Lung (tissue), 11 donors: ENCODE measurements at regions not wholly inside any gene's neighbourhood (a gene's known extent, or its start where the extent isn't known, plus 50 kb on each side); places are given as distances from the start of the nearest gene placed in this dataset.

Source experiments
- ATAC-seq: fragments of 200-7000 bp; cut with Tn5 transposase; one replicate; pipeline ENCODE4 v1.9.1; 2020; ENCODE audit warnings: moderate number of reproducible peaks; ENCODE audit not compliant: insufficient read depth, low FRiP score
- DNase-seq, 3 donors: peaks; one replicate each; pipeline ENCODE4 v3.0.0-alpha.2; 2013 to 2017
- H3K27ac ChIP-seq, 2 donors: one replicate each; pipeline ENCODE4 v1.5.1; 2013; ENCODE audit warnings: mild to moderate bottlenecking in 2 of 2, moderate library complexity in 2 of 2, control low read depth in 1 of 2, inconsistent platforms in 1 of 2, low read depth in 1 of 2, low read length in 1 of 2
- H3K27me3 ChIP-seq, 3 donors: one replicate each; pipeline ENCODE4 v1.5.1; 2013; ENCODE audit warnings: low read length in 2 of 3; ENCODE audit not compliant: control insufficient read depth in 3 of 3, insufficient read depth in 3 of 3
- H3K36me3 ChIP-seq, 4 donors: one replicate each; pipeline ENCODE4 v1.5.1; 2013; ENCODE audit warnings: low read length in 4 of 4, mild to moderate bottlenecking in 1 of 4, moderate library complexity in 1 of 4; ENCODE audit not compliant: control insufficient read depth in 4 of 4, insufficient read depth in 4 of 4
- H3K4me1 ChIP-seq, 5 donors: one replicate each; pipeline ENCODE4 v1.5.1; 2013; ENCODE audit warnings: low read length in 5 of 5, mild to moderate bottlenecking in 2 of 5, moderate library complexity in 1 of 5; ENCODE audit not compliant: control insufficient read depth in 5 of 5, insufficient read depth in 5 of 5
- H3K4me3 ChIP-seq: one replicate; pipeline ENCODE4 v1.5.1; 2013; ENCODE audit warnings: mild to moderate bottlenecking, control low read depth, moderate library complexity
- H3K9ac ChIP-seq, 2 donors: one replicate each; pipeline ENCODE4 v1.5.1; 2013; ENCODE audit warnings: low read length in 2 of 2, control low read depth in 1 of 2; ENCODE audit not compliant: insufficient read depth in 1 of 2
- H3K9me3 ChIP-seq, 4 donors: one replicate each; pipeline ENCODE4 v1.5.1; 2013; ENCODE audit warnings: low read length in 3 of 4, mild to moderate bottlenecking in 1 of 4, moderate library complexity in 1 of 4; ENCODE audit not compliant: control insufficient read depth in 4 of 4, insufficient read depth in 3 of 4
- CTCF ChIP-seq: IDR thresholded peaks from 2 replicates; pipeline ENCODE4 v1.5.1; 2012; ENCODE audit warnings: mild to moderate bottlenecking; ENCODE audit errors: control extremely low read depth, extremely low read depth
- WGBS, 2 donors: extraction: QIAGEN DNeasy Blood & Tissue Kit; methylation state at CpG; one replicate each; pipeline ENCODE4 v1.1.7; 2013; 5-methylcytosine and 5-hydroxymethylcytosine counted together
- donor health status: control.
- donor health status: control.
- donor health status: Bipolar disorder and iron deficiency.
- donor health status: healthy.
- donor health status: DM: yes; HTN: yes; CAD: no.

GRCh38 chr5:36529142-36529541, 77.3 kb upstream of the SLC1A3 start:
- H3K4me1 ChIP-seq, result peaks cover 0 to 5% (median 0%) of the 10 kb centered on the region in 5 donors
- DNase-seq (no peak), ATAC-seq (no peak)
- no peaks in the 10 kb centered on the region for H3K27me3 ChIP-seq
- H3K27ac ChIP-seq, result no peak overlapping the region
- TF ChIP-seq CTCF, result no peak
- no peak overlapping the region for H3K4me3 ChIP-seq
- H3K9ac ChIP-seq, result no peak overlapping the region
- H3K9me3 ChIP-seq, result no peaks in the 10 kb centered on the region
- WGBS, 2 donors, result 40 to 54% methylated on average over 1 of the region's 1 CpG
- H3K36me3 ChIP-seq, result no peaks in the 10 kb centered on the region

- Histone ChIP-seq H3K27ac (no peak overlapping the region), H3K4me3 (no peak overlapping the region), H3K9ac (no peak overlapping the region), H3K36me3 (no peaks in the 10 kb centered on the region), H3K27me3 (no peaks in the 10 kb centered on the region), H3K4me1 (peaks cover 0 to 5% (median 0%) of the 10 kb centered on the region in 5 donors), H3K9me3 (no peaks in the 10 kb centered on the region)
- TF ChIP-seq CTCF, result no peak
- WGBS, 2 donors, result 74% methylated on average over 2 of the region's 2 CpGs
- ATAC-seq (no peak), DNase-seq (no peak)
Observed at GRCh38 chr5:36530215-36530614, 76.2 kb upstream of the SLC1A3 start.

- H3K9ac ChIP-seq, result no peak overlapping the region
- H3K9me3 ChIP-seq, result no peaks in the 10 kb centered on the region
- H3K4me1 ChIP-seq, result peaks cover 0 to 5% (median 0%) of the 10 kb centered on the region in 5 donors
- no peak for ATAC-seq
- no peak for TF ChIP-seq CTCF
- H3K27ac ChIP-seq, result no peak overlapping the region
- no peaks in the 10 kb centered on the region for H3K36me3 ChIP-seq
- no peaks in the 10 kb centered on the region for H3K27me3 ChIP-seq
- DNase-seq, result no peak
- H3K4me3 ChIP-seq, result no peak overlapping the region
- 22 to 84% methylated on average over 1 of the region's 1 CpG for WGBS, 2 donors
Observed at GRCh38 chr5:36531401-36531800, 75.0 kb upstream of the SLC1A3 start.

GRCh38 chr5:36535378-36535777, 71.0 kb upstream of the SLC1A3 start:
- WGBS, 2 donors, result 91 to 94% methylated on average over 5 of the region's 5 CpGs
- Histone ChIP-seq H3K36me3 (no peaks in the 10 kb centered on the region), H3K4me3 (no peak overlapping the region), H3K9me3 (no peaks in the 10 kb centered on the region), H3K27ac (peak overlapping the region in 1 of 2 donors; percentile 74), H3K27me3 (no peaks in the 10 kb centered on the region), H3K4me1 (peaks cover 0 to 3% (median 0%) of the 10 kb centered on the region in 5 donors), H3K9ac (no peak overlapping the region)
- DNase-seq, result no peak
- TF ChIP-seq CTCF, result no peak
- ATAC-seq, result no peak
